ENCODE measurements at regions not wholly inside any gene's neighbourhood (a gene's known extent, or its start where the extent isn't known, plus 50 kb on each side); places are given as distances from the start of the nearest gene placed in this dataset.

DNA sequence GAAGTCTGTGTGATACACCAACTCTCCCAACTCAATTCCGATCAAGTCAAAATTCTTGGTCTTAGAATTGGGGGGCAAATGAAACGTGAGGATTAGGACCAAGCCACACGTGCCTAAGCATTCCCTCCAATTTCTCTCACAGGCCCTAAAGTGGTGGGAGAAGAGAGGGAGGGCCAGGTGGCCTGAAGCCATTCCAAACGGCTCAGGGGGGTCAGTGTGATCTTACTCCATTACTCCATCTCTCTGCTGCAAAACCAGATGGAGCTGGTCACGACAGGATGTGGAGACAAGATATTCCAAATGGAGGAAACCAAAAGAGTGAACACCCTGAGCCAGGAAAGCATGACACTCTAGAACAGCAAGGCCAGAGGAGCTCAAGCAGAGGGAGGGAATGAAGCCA is 195.4 kb downstream of the FOXO1 start:
- H3K9me3 Mint-ChIP-seq (ENCODE audit: low read depth), result peaks cover 3% of the 10 kb centered on the region
- no peaks in the 10 kb centered on the region for H3K36me3 Mint-ChIP-seq
- H3K27me3 Mint-ChIP-seq, result no peaks in the 10 kb centered on the region
- CTCF ChIA-PET, result interaction anchor here (1.5 to 1.6 kb wide), 2 partner anchors 15 to 27 kb away, joined by 3 to 5 read pairs; no protein-coding TSS in a partner anchor
- no peak overlapping the region for H3K27ac Mint-ChIP-seq
- H3K4me3 Mint-ChIP-seq, result no peak overlapping the region
- H3K4me1 Mint-ChIP-seq, result peaks cover 7% of the 10 kb centered on the region
- ATAC-seq (no peak), DNase-seq (no peak)

DNA sequence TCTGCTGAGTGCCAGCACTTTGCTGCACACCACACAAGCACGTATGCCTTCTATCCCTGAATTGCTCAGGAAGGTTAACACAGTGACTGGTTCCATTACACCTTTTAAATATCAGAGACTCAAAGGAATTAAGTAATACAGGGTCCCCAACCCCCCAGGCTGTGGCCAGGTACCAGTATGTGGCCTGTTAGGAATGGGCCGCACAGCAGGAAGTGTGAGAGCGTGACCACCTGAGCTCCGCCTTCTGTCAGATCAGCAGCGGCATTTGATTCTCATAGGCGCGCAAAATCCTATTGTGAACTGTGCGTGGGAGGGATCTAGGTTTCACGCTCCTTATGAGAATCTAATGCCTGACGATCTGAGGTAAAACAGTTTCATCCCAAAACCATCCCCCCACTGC is 194.5 kb downstream of the FOXO1 start:
- Mint-ChIP-seq H3K4me1 (peaks cover 7% of the 10 kb centered on the region), H3K9me3 (ENCODE audit: low read depth) (peaks cover 3% of the 10 kb centered on the region), H3K36me3 (no peaks in the 10 kb centered on the region), H3K27me3 (no peaks in the 10 kb centered on the region), H3K27ac (no peak overlapping the region), H3K4me3 (no peak overlapping the region)
- DNase-seq (no peak), ATAC-seq (no peak)
- CTCF ChIA-PET, result interaction anchor here (1.5 kb wide), 1 partner anchor 14 kb away, joined by 5 read pairs; no protein-coding TSS in a partner anchor

DNA sequence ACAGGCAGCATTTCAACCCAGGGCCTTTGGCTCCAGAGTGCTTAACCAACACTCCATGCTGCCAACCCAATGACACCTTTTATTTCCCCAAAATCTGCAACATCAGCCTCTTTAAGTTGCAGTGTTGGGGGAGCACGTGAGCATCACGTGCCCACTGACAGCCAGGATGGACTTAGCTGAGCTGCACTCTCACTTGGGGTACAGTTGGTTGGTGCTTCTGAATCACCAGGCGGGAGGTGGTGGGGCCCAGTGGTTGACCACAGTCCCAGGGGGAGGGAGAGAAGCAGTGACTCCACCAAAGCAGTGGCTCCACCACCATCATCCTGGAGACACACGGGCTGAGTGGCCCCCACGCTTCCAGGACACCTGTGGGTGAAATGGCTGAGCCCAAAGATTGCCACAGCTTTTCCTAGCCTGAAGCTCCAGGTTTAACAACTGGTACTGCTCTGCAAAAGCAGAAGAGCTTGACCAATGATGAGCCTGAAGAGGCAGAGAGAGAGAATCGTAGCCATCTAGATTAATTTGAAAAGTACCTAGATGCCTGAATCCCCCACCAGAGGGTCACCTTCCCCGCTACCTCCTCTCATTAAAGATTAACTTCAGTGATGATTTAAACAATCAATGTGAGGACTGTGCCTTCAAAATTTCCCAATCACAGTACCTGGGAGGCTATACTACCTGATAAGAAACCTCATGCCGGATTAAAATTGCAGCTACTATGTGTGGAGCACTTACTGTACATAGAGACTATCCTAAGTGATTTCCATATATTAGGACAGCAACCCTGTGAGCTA is 193.8 kb downstream of the FOXO1 start:
- Mint-ChIP-seq H3K27me3 (no peaks in the 10 kb centered on the region), H3K27ac (no peak overlapping the region), H3K9me3 (ENCODE audit: low read depth) (peaks cover 3% of the 10 kb centered on the region), H3K4me1 (peaks cover 7% of the 10 kb centered on the region), H3K4me3 (no peak overlapping the region), H3K36me3 (no peaks in the 10 kb centered on the region)
- CTCF ChIA-PET, result interaction anchor here (1.4 kb wide), 1 partner anchor 12 kb away, joined by 4 read pairs; no protein-coding TSS in a partner anchor
- peak; percentile 57 for DNase-seq
- no peak for ATAC-seq

DNA sequence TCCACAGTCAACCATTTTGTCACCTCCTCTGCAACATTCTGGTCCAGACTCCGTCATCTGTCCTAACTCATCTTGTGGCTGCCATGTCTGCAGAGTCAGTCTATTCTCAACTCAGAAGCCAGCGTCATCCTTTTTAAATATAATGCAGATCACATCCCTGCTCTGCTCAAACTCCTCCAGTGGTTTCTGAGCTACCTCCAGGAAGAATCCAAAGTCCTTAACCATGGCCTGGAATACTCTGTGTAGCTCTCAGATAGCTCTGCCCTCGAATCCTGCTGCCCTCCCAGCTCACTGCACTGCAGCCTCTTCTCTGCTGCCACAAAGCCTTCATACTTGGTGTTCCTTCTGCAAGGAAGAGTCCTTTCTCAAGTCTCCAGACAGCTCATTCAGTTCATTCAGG is 190.8 kb downstream of the FOXO1 start:
- H3K4me1 Mint-ChIP-seq, result peaks cover 8% of the 10 kb centered on the region
- CTCF ChIA-PET, result interaction anchor here (0.9 kb wide), 1 partner anchor 11 kb away, joined by 3 read pairs; no protein-coding TSS in a partner anchor
- no peak overlapping the region for H3K4me3 Mint-ChIP-seq
- no peaks in the 10 kb centered on the region for H3K36me3 Mint-ChIP-seq
- H3K9me3 Mint-ChIP-seq (ENCODE audit: low read depth), result no peaks in the 10 kb centered on the region
- DNase-seq (no peak), ATAC-seq (no peak)
- H3K27me3 Mint-ChIP-seq, result no peaks in the 10 kb centered on the region
- H3K27ac Mint-ChIP-seq, result no peak overlapping the region

DNA sequence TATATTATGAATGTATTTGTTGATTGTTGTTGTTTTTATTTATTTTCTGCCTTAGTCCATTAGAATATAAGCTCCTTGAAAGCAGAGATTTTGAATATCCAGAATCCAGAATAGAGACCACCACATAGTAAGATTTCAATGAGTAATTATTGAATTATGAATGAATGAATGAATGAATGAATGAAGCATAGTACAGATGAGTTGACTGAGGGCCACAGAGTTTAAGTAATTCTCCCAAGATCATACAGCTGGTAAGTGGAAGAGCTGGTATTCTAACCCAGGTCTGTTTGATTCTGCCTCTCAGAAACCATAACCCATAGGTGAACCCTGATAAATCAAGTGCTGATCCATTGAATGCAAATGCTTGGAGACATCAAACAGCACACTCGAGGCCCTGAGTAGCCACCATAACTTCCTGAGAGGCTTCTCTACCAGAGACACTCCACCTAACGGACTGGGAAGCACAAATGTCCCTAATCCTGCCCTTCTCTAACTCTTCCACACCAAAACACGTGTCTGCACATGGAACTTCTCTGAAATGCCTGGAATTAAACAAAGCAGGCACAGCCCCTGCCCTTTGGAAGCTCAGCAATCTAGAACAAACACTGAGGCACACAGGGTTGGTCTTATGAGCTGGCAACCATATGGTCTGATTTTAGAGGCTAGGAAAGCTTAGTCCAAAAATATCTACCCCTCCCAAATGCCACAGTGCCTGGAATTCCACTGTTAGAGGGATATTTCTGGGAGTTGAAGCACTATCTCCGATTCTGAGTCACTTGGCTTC is 190.1 kb downstream of the FOXO1 start:
- Mint-ChIP-seq H3K4me3 (no peak overlapping the region), H3K9me3 (ENCODE audit: low read depth) (no peaks in the 10 kb centered on the region), H3K27me3 (no peaks in the 10 kb centered on the region), H3K27ac (no peak overlapping the region), H3K36me3 (peaks cover 4% of the 10 kb centered on the region), H3K4me1 (peaks cover 16% of the 10 kb centered on the region)
- DNase-seq (no peak), ATAC-seq (no peak)
- CTCF ChIA-PET, result no interaction called here

DNA sequence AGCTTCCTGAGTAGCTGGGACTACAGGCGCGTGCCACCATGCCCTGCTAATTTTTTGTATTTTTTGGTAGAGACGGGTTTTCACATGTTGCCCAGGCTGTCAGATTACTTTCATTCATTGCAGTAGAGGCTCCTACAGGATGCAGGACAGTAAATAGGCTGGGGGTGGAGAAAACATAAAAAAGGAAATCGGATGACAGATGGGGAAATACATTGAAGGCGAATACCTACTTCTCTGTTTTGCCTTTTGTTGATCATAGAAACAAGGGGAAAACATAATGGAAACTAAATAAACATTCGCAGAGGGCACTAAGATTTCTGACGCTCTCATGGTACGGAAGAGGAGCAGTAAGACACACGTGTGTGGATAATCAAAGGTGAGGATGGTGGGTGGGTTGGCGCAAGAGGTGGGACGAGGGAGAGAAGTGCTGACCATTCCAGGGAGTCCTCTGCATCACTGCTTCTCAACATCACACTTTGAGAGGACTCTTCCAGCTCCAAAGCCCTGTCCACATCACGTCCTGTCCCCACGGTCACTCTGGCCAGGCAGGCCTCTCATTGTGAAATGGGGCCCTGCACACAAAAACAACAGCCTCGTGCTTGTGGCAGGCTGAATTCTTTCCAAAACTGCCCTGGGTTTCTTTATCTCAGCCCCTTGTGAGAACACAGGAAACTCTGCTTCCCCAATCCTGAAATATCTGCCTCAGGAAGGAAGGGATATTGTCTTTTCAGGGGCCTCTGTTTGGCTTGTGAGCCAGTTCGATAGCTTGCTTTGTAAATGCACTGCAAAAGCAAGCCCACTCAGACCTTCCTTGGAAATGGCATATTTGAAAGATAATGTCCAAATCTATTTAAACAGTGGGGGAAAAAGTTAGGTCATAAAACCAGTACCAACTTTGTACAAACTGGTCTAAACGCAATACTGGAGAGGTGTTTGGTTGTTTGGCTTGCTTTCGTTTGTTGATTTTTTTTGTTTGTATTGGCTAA is 188.5 kb downstream of the FOXO1 start:
- no peaks in the 10 kb centered on the region for H3K9me3 Mint-ChIP-seq (ENCODE audit: low read depth)
- no peaks in the 10 kb centered on the region for H3K27me3 Mint-ChIP-seq
- peaks cover 4% of the 10 kb centered on the region for H3K36me3 Mint-ChIP-seq
- H3K4me1 Mint-ChIP-seq, result peaks cover 10% of the 10 kb centered on the region
- H3K27ac Mint-ChIP-seq, result no peak overlapping the region
- no peak overlapping the region for H3K4me3 Mint-ChIP-seq
- ATAC-seq (no peak), DNase-seq (no peak)
- CTCF ChIA-PET, result no interaction called here

DNA sequence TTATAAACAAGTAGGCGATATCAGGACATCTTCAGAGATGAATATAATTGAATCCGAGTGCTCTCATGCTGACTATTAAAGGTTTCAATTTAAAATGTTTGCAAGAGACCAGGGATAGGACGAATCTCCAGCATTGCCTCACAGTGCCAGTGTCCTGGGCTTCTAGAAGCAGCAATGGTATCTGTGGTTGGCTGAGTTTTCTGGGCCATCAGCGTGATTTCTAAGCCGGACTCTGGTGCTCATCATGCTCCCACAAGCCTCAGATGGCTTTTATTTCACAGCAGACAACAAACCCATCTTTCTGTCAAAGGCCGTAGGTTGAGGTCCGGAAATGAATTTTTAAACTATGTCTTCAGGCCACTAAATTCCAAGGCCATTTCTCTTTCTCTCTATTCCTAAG is 187.7 kb downstream of the FOXO1 start:
- no peak for ATAC-seq
- CTCF ChIA-PET, result no interaction called here
- Mint-ChIP-seq H3K27me3 (no peaks in the 10 kb centered on the region), H3K4me3 (no peak overlapping the region), H3K9me3 (ENCODE audit: low read depth) (no peaks in the 10 kb centered on the region), H3K36me3 (peaks cover 4% of the 10 kb centered on the region), H3K27ac (no peak overlapping the region), H3K4me1 (peaks cover 11% of the 10 kb centered on the region)
- no peak for DNase-seq

DNA sequence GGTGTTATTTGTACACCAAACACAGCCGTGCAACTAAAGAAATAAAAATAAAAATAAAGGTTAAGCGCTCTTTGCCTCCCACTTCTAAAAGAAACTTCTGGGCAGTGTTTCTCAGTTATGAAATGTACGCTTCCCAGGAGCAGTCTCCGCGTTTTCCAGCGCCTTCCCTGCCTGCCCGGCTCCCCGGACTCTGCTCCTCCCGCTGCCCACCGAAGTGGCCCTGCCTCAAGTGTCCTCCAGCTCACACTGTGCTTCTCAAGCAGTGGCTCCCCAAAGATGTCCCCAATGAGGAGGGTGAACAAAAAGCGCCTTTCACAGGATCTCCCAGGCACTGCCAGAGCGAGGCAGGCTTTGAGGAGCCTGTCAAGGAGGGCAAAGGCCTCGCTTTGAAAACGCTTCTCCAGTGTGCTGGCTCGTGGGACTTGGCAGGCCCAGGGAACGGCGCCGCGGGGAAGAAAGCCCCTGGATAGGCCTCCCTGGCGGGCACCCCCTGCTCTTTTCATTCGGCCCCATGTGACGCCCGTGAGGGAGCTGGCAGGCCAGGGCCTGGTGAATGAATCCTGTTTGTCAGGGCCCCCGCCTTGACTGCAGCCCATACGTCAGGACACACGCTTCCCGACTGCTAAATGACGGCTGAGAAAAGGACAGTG is 187.1 kb downstream of the FOXO1 start:
- ATAC-seq (no peak), DNase-seq (no peak)
- Mint-ChIP-seq H3K27me3 (no peaks in the 10 kb centered on the region), H3K4me1 (peaks cover 16% of the 10 kb centered on the region), H3K9me3 (ENCODE audit: low read depth) (no peaks in the 10 kb centered on the region), H3K36me3 (peaks cover 4% of the 10 kb centered on the region), H3K27ac (no peak overlapping the region), H3K4me3 (no peak overlapping the region)
- CTCF ChIA-PET, result no interaction called here

DNA sequence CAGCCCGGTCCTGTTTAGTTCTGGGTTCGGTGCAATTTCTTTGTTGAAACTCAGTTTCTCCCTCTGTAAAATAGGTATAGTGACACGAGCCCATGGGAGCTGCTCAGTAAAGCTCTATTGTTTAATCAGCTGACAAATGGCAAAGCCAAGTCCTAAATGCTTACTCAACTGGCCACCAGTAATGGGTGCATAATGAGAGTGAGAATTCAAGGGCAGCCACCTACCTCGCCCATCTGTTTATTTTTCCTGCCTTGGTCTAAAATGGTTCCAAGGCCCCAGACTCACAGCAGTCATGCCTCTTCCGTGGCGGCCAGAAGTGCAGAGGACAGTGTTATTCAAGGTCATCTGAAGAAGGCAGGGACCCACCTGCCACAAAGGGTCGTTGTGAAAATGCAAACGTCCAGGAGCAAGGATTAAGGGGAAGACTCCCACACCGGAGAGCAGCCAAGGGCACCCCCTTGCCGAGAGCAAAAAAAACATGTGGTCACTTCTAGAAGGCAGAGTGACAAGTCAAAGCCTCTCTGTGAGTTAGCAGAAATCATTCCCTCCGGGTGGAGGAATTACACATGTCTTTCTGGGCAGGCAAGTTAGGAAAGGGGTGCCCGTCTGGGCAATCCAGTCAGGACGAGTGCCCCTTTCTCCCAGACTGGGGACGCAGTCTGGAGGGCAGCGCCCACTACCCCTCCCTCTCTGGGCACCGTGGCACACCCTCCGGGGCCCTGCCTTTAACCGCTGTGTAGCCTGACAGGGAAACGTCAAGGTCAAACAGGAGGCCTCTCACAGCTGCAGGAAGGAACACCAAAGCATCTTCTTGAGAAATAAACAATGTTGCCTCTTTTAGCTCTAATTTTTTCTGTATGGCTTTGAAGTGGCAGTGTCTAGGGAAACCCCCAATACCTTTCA is 186.2 kb downstream of the FOXO1 start:
- peaks cover 26% of the 10 kb centered on the region for H3K4me1 Mint-ChIP-seq
- no peak for DNase-seq
- CTCF ChIA-PET, result no interaction called here
- no peaks in the 10 kb centered on the region for H3K27me3 Mint-ChIP-seq
- ATAC-seq, result no peak
- H3K9me3 Mint-ChIP-seq (ENCODE audit: low read depth), result no peaks in the 10 kb centered on the region
- peaks cover 7% of the 10 kb centered on the region for H3K36me3 Mint-ChIP-seq
- no peak overlapping the region for H3K27ac Mint-ChIP-seq
- H3K4me3 Mint-ChIP-seq, result no peak overlapping the region

DNA sequence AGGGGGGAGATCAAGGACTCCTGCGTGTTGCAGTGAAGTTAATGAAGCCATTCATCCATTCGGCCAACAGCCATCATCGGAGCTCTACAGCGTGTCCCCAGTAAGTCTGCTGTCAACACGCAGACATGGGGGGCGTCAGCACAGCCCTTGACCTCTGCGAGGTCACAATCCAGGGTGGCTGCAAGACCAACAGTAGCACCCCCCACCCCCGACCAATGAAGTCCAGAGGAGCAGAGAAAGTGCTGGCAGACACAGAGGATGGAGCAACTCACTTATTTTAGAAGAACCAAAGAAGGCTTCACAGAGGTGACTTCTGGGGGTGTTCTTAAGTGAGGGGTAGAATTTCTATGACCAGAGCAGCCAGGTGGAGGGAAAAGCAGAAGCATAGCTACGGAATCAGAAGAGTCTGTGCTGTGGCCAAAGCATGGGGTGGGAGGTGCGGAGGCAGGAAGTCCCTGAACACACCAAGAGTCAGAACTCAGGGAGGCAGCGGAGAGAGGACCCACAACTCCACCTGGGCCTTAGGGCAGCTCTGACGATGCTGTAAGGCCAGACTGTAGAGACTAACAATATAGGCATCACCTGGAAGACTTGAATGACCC is 185.4 kb downstream of the FOXO1 start:
- no peaks in the 10 kb centered on the region for H3K9me3 Mint-ChIP-seq (ENCODE audit: low read depth)
- no peak overlapping the region for H3K27ac Mint-ChIP-seq
- no peak for DNase-seq
- H3K4me3 Mint-ChIP-seq, result no peak overlapping the region
- peaks cover 7% of the 10 kb centered on the region for H3K36me3 Mint-ChIP-seq
- H3K4me1 Mint-ChIP-seq, result peaks cover 32% of the 10 kb centered on the region
- ATAC-seq, result no peak
- no peaks in the 10 kb centered on the region for H3K27me3 Mint-ChIP-seq
- CTCF ChIA-PET, result no interaction called here

DNA sequence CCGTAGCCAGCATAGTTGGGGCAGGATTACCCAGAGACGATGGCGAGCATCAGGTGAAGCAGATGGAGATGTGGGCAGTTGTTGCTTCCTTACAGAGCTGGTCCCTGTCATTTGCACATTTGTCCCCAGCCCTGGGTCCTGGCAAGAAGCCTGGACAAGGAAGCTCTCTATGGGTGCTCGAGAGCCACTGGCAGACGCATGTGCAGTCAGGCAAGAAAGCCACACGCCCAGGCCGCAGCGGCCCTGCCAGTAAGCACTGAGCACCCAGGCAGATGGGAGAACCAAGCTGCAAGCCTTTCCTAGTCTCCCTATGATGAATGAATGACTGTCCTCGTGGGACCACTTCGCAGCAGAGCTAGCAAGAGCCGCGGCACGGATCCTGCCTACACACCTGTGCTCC is 182.8 kb downstream of the FOXO1 start:
- Mint-ChIP-seq H3K4me3 (no peak overlapping the region), H3K9me3 (ENCODE audit: low read depth) (no peaks in the 10 kb centered on the region), H3K27me3 (no peaks in the 10 kb centered on the region), H3K4me1 (peaks cover 41% of the 10 kb centered on the region), H3K27ac (peak overlapping the region; percentile 87), H3K36me3 (peaks cover 8% of the 10 kb centered on the region)
- ATAC-seq, result no peak
- CTCF ChIA-PET, result interaction anchor here (1.3 kb wide), 1 partner anchor 10 kb away, joined by 4 read pairs; no protein-coding TSS in a partner anchor
- no peak for DNase-seq

Measured in activated CD8-positive, alpha-beta memory T cell treated with anti-CD3 and anti-CD28 coated beads, Interleukin-2, amount 10 ng/mL, durations not matched to agents 7 days and 5 days (primary cell).